AG08396 (cell line): ENCODE measurements at regions not wholly inside any gene's neighbourhood (a gene's known extent, or its start where the extent isn't known, plus 50 kb on each side); places are given as distances from the start of the nearest gene placed in this dataset.

Experiments used
- DNase-seq: peaks from one replicate; pipeline ENCODE4 v3.0.0; 2012; ENCODE audit warnings: low spot score, mixed read lengths

DNA sequence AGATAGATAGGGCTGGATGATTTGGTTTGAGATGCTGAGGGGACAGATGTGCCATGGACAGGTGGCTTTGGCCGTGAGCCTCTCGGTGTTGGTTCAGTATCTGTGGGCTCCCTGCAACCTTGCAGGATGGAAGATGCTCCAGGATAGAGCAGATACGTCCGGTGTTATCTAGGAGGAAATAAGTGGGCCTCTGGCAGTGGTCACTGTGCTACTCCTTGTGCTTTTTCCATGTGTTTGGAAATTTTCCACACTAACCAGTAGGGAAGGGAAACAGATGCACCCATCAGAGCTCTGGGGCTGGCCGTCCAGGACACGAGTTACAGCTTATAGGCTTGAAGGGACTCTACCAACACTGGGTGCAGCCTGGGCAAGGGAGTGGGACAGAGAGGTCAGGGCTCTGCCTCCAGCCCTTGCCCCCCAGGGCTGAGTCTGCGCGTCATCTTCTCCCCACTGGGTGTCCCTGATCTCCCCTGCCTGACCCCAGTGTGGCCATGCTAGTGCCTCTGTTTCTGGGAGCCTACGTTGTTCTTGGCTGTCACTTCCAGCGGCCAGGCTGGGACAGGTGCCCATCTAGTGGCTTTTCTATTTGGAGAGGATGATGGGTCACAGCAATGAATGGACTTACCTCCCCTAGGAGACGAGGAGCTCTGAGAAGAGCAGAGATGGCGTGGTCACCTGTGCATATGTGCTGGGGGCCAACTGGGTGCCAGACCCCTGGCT is 166.9 kb downstream of the SEC14L1 start:
- DNase-seq = no peak

GRCh38 chr17:77308861-77309726 is 168.3 kb downstream of the SEC14L1 start:
- peak; percentile 76 for DNase-seq

- no peak for DNase-seq
Measured at GRCh38 chr17:77310336-77310735, 169.6 kb downstream of the SEC14L1 start.

- no peak for DNase-seq
Measured at GRCh38 chr17:77311371-77311981, 170.7 kb downstream of the SEC14L1 start.

DNA sequence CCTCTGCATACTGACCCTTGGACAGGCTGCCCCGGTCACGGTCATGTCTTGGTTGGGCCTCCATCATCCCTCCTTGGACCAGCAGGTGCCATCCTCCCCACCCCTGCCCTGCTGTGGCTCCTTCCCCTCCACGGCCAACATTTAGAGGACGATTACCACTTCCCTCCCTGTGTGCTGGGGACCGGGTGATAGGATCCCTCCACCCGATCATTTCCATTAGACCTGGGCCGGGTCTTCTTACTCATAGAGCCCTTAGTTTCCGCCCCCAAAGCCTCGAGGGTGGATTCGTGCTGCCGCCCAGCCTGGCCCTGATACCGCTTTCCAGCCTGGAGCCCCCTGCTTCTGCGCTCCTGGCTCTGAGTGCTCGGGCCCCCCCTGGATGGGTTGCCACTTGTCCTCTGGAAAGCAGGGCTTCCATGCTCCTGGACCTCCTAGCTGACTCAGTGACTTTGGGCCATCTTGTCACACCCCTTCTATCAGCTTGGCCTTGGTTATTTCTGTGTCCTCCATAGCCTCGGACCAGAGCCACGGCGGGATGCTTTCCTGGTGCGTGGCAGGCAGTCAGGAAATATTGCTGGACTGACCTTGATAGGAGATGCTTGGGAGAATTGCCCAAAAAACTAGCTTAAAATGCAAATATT is 171.4 kb downstream of the SEC14L1 start:
- no peak for DNase-seq

- DNase-seq = peak; percentile 77
Measured at GRCh38 chr17:77312786-77313599, 172.2 kb downstream of the SEC14L1 start.

GRCh38 chr17:77313831-77314230 is 173.1 kb downstream of the SEC14L1 start:
- no peak for DNase-seq

DNA sequence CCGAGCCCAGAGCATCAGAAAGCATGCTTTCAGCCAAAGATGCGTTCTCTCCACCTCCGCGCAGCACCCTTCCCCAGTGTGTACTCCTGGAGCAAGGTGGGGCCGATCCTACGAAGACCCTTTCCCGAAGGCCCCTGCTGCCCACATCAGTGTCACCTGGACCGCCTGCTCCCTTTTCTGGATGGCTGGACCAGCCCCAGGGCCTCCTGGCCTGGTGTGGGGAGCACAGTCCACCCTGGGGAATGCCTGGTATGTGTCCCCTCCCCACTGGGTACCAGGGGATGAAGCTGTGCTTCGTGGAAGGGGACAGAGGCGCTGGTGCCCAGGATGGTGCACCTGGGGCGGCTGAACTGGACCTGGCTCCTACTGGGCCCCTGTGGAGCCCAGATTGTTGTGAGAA is 173.8 kb downstream of the SEC14L1 start:
- no peak for DNase-seq

DNA sequence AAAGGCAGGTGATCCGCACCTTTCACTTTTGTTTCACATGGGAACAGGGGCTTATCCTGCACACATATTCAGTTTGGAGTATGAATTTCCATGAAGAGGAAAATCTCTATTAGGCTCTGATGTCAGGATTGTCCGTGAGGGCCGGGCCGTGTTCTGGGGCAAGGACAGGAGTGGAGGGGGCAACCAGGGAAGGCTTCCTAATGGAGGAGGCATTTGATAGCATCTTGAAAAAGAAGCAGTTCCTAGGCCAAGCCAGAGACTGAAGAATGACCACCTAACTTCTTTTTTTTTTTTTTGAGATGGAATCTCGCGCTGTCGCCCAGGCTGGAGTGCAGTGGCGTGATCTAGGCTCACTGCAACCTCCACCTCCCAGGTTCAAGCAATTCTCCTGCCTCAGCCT is 174.2 kb downstream of the SEC14L1 start:
- DNase-seq = no peak

- DNase-seq = no peak
Measured at GRCh38 chr17:77315551-77316190, 174.9 kb downstream of the SEC14L1 start.

DNA sequence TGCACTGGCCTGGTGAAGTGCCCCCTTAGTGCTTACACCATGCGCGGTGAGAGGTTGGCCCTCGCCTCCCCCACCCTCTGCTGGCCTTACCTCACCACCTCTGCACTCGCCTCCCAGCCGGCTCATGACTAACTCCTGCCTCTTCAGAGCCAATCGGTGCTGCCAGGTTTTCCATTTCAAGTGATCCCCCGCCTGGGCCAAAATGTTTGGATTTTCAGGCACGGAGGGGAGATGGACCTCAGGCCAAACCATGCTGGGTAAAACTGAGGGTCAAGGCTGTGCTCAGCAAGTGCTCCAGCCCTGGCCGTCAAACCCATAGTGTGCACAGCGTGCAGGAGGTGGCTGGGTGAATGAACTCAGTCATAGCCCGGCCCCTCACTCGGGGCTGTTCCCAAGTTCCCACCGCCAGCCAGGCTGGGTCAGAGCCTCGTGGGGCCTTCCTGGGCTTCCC is 175.4 kb downstream of the SEC14L1 start:
- DNase-seq = peak; percentile 62

GRCh38 chr17:77316651-77317050 is 175.9 kb downstream of the SEC14L1 start:
- DNase-seq = no peak

GRCh38 chr17:77317091-77317750 is 176.5 kb downstream of the SEC14L1 start:
- DNase-seq = no peak

GRCh38 chr17:77318021-77318420 is 177.3 kb downstream of the SEC14L1 start:
- DNase-seq = no peak

DNA sequence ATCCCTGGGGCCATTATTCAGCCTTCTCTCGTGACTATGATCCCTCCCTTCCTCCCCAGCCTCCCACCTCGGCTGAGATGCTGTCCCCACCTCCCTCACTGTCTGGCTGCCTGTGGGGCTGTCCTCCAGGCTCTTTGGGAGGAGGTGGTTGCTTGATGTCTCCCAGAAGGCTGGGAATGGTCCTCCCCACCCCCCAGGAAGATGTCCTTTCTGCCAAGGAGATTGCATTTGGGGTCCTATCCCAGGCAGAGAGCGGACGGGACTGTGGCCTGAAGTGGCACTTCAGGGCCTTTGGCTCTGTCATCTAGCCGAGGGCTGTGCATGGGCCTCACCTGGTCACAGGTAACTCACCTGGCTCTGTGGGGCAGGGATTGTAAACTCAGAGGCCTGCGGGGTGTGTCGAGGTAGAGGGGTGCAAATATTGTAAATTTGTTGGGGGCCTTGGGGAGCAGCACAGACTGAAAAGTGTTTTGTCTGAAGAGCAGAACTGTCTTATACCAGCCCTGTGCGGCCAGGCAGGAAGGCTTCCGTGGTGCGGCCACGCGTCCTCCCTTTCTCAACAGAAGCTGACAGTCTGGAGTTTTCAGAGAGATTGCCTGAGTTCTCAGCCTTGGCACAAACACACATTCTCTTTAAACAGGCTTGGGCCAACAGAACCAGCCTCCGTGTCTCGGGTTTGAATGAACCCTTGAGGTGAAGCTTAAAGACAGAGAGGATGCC is 177.9 kb downstream of the SEC14L1 start:
- no peak for DNase-seq

GRCh38 chr17:77319211-77320043 is 178.7 kb downstream of the SEC14L1 start:
- peak; percentile 81 for DNase-seq

DNA sequence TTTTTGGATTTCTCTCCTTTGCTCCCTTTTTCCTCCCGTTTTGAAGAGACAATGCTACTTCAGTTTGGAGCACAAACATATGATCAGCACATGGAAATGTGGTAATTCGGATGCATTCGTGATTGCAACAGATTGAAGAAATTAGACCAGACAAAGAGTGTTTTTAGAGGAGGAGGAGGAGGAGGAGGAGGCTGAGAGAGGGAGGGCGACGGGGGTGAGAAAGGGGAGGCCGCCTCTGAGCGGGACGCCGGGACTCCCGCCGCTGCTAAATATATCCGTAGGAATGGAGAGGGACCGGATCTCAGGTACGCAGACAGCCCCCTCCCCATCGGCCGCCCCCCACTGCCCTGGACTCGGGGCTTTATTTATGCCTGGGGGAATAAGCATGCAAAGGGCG is 179.3 kb downstream of the SEC14L1 start:
- DNase-seq = no peak

- no peak for DNase-seq
Measured at GRCh38 chr17:77320485-77321256, 179.9 kb downstream of the SEC14L1 start.
